ENCODE measurements at regions not wholly inside any gene's neighbourhood (a gene's known extent, or its start where the extent isn't known, plus 50 kb on each side); places are given as distances from the start of the nearest gene placed in this dataset.
"Not testable (repeated sequence)": the region's sequence is repeated elsewhere in the genome, so short reads cannot be mapped to it uniquely, and the experiment has no call there.

GRCh38 chr22:49694462-49695260 is 133.0 kb downstream of the BRD1 start:
- no peak for DNase-seq

DNA sequence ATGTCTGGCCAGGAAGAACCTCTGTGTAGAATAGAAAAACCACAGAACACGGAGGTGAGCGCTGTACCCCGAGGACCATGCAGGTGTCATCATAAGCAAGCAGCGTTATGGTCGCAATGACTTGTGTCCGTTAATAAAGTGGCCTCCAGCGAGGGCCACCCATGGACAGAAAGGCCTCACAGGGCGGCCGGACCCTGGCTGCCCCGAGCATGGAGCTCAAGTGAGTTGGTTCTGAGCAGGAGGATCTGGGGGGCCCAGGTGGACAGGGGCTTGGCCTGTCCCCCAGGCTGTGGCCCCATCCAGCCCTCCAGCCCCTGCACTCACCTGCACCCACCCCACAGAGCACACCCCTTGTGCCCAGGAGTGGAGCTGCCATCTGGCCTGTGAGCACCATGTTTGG is 133.8 kb downstream of the BRD1 start:
- DNase-seq, result no peak

DNA sequence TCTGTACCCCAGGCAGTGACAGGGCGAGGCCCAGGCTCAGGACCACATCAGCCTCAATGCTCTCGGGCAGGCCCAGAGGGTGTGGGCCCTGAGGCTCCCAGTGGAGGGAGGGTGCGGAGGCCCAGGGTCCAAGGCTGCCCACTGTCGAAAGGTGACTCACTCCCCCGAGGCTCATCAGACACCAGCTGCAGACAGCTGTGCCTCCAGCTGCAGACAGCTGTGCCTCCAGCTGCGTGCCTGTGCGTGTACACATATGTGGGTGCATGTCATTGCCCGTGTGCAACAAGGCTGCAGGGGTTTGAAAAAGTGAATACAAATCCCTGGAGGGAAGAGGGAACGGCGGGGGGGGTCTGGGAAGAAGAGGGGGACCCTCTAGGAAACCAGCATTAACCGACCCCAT is 134.3 kb downstream of the BRD1 start:
- no peak for DNase-seq

DNA sequence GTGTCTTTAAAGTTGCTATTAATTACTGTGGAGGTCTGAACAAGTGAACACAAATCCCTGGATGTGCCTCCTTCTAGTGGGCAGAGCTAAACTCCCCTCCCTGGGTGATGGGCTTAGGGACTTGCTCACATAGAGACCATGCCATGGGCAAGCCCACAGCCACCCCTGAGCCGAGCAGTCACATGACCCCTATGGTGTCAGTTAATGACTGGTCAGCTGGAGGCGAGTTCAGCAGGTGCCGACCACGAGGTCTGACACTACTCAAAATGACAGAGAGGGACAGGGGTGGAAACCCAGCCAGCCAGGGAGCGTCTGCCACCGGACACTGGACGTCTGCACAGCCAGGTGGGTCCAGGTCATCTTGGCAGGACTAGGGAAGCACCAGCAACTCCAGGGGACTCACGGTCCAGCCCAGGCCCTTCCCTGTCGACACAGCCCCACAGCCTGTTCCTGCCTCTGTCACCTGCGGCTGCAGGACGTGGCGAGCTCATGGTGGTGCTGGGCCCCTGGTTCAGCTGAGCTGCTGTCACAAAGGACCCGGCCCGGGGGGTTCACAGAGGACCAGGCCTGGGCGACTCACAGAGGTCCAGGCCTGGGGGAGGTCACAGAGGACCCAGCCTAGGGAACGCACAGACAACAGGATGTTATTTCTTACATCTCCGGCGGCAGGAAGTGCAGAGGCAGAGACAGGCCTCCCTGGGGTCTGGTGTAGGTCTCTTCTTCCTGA is 135.0 kb downstream of the BRD1 start:
- DNase-seq, result no peak

GRCh38 chr22:49691256-49691655 is 136.4 kb downstream of the BRD1 start:
- DNase-seq, result no peak

DNA sequence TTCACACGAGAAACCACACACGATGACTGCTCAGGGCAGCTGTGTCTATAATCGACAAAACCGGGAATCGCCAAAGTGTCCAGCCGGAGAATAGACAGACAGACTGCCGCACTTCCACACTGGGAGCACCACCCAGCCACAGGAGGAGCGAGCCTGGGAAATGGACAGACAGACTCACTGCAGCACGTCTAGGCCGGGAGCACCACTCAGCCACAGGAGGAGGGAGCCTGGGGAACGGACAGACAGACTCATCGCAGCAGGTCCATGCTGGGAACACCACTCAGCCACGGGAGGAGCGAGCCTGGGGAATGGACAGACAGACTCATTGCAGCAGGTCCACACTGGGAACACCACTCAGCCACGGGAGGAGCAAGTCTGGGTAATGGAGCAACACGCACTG is 137.2 kb downstream of the BRD1 start:
- DNase-seq, result no peak

DNA sequence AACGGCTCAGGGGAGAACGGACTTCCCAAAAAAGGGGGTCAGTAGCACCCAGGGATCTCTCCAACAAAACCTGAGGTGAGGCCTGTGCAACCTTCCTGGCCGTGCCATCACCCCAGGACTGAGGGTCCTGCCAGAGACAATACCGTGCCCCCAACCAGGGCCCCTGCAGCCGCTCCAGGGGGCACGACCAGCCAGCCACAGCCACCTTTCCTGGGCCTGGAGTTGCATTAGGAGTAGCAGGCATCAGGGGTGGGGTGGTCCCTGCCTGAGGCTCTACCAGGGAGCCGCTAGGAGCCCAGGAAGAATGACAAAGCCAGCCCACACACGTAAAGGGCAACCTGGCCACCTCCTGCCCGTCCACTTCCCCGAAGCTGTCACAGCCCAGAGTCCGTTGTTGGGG is 137.8 kb downstream of the BRD1 start:
- DNase-seq, result no peak

GRCh38 chr22:49689255-49689770 is 138.4 kb downstream of the BRD1 start:
- DNase-seq, result no peak

- no peak for DNase-seq
Measured at GRCh38 chr22:49688516-49689254, 139.0 kb downstream of the BRD1 start.

GRCh38 chr22:49687786-49688515 is 139.7 kb downstream of the BRD1 start:
- DNase-seq, result no peak

GRCh38 chr22:49687333-49687732 is 140.3 kb downstream of the BRD1 start:
- no peak for DNase-seq

DNA sequence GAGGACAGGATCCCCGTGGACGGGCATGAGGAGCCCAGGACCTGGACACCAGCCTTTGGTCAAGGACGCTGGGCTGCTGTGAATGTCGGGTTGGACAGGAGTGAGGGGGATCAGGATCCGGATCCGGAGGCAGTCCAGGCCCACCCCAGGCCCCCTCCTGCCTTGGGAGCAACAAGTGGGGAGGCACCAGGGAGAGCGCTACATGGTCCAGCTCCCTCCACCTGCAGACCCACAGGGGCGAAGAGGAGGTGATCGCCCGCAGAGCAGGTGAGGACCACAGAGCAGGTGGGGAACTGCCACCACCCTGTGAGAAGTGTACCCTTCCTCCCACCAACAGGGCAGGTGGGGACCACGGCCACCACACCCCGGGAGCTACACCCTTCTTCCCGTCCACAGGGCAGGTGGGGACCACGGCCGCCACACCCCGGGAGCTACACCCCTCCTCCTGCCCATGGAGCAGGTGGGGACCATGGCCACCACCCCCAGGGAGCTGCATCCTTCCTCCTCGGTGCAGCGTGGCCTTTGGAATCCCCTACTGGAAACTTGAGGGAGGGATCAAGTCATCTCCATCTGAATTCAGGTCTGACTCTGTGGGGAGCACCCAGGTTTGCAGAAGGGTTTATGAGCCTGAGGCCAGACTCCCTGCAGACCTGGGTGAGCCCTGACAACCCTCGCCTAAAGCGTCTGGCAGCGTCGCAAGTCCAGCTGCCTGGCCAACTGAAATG is 141.0 kb downstream of the BRD1 start:
- no peak for DNase-seq

- no peak for DNase-seq
Measured at GRCh38 chr22:49685686-49686085, 142.0 kb downstream of the BRD1 start.

DNA sequence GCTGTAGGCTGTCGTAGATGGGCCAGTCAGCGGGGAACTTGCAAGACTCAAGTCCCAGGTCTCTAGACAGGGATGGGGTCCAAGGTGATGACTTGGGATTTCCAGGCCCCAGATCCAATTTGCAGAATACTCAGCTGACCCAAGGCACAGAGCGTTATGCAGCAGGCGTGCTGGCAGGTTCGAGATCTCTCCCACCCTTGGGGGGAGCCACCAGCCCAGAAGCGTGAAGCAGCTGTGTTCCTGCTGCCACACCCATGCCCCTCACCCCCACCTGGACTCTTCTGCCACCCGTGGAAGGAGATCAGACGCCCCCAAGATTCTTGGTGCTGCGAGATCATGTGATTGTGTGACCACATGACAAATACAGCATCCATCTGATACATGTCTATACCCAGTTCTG is 142.6 kb downstream of the BRD1 start:
- no peak for DNase-seq

- no peak for DNase-seq
Measured at GRCh38 chr22:49683032-49683431, 144.6 kb downstream of the BRD1 start.

DNA sequence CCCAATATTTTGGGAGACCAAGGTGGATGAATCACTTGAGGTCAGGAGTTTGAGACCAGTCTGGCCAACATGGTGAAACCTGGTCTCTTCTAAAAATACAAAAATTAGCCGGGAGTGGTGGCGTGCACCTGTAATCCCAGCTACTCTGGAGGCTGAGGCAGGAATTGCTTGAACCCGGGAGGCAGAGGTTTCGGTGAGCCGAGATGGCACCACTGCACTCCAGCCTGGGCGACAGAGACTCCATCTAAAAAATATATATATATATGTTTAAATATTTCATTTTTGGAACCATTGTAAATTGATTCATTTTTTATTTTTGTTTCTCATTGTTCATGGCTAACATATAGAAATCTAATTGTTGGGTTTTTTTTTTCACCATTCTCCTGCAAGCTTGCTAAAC is 146.9 kb downstream of the BRD1 start:
- DNase-seq, result not testable (repeated sequence)

DNA sequence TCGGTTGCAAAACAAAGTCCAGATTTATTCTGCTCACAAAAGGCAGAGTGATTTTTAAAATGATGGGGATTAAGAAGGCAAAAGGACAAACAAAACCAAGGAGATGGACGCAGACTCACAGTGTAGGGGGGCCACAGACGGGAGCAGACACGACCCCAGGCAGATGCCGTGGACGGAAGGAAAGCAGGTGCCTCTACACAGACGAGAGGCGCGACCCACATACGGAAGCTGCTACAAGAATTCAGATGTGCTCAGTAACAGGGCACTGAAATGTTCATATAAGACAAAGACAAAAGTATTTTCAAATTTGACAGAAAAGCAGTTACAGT is 148.9 kb downstream of the BRD1 start:
- DNase-seq, result no peak

DNA sequence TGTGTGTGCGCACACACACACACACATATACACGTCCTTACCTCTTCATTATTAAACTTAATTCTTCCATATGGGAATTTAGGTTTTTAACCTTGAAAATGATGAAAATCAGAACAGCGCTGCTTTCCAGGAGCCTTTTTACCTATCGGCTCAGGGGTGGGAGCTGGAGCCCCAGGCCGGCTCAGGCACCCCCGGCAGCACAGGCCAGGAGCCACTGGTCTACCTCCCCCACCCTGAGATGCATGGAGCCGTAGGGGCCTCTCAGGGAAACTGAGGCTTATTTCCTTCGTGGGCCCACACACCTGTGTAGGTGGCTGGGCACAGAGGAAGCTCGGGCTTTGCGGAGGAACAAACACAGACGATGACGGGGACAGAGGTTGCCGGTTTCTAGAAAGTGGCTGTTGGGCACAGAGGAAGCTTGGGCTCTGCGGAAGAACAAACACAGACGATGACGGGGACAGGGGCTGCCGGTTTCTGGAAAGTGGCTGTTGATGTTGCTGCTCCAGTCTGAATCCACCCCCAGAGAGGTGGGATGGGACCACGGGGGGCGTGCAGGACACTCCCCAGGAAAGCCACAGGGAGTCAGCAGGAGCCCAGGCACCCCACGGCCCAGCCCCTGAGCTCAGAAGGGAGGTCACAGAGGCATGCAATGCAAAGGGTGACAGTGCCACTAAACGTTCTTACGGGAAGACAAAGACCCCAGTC is 149.4 kb downstream of the BRD1 start:
- DNase-seq, result no peak

DNA sequence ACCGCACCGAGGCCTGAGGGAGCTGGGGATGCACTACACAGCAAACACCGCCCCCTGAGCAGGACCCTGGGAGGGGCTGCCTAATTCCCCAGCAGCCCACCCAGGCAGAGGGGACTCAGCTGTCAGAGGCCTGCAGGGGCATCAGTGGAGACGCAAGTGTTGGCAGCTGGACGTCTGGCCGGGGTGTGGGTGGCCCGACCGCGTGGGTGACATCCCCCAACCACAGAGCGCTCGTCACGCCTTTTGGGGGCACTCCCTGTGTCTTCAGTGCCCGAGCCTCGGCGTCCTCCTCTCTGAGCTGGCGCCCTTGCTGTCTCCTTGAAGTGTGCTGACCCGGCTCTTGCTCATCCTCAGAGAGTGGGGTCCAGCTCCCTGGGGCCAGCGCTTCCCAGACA is 150.2 kb downstream of the BRD1 start:
- DNase-seq, result no peak

- no peak for DNase-seq
Measured at GRCh38 chr22:49676783-49677494, 150.7 kb downstream of the BRD1 start.

DNA sequence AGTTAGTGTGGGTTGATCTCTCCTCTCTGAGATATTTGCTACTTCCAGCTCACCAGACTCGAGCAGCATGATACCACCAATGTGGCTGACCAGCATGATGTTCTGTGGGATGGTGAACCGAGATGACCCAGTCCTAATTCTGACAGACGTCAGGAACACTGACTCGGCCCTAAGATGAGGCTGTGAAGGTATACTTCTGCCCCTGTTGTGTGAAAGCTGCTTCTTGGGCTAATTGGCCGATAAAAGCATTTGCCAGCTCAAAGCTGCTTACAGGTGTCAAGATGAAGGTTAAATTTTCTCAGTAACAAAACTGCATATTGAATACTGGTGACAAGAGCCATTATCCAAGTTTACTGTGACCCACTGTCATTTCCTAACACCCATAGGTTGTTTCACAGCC is 151.4 kb downstream of the BRD1 start:
- no peak for DNase-seq
